GM10847 (cell line): ENCODE measurements at regions not wholly inside any gene's neighbourhood (a gene's known extent, or its start where the extent isn't known, plus 50 kb on each side); places are given as distances from the start of the nearest gene placed in this dataset.

Experiments used
- POLR2A ChIP-seq: IDR thresholded peaks from 2 replicates; pipeline ENCODE4 v1.6.1; 2011; ENCODE audit not compliant: insufficient read length; ENCODE audit errors: extremely low read depth

GRCh38 chr19:28956421-28956820 lies 256.5 kb downstream of the UQCRFS1 start:
- TF ChIP-seq POLR2A, result no peak

DNA sequence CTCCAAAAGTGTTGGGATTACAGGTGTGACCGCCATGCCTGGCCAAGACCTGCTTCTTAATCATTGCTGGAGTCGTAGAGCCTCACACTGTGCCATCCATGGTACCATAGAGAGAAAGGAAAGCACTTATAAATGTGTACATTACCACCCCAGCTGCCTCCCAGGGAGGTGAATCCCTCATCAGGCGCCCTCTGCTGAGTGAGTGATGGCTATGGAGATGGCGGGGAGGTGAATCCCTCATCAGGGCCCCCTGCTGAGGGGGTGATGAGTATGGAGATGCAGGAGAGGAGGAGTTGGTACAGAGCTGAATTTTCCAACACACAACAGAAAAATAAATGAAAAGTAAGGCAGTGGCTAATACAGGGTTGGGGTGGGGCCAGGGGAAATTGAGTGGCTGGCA lies 263.4 kb downstream of the UQCRFS1 start:
- no peak for TF ChIP-seq POLR2A

DNA sequence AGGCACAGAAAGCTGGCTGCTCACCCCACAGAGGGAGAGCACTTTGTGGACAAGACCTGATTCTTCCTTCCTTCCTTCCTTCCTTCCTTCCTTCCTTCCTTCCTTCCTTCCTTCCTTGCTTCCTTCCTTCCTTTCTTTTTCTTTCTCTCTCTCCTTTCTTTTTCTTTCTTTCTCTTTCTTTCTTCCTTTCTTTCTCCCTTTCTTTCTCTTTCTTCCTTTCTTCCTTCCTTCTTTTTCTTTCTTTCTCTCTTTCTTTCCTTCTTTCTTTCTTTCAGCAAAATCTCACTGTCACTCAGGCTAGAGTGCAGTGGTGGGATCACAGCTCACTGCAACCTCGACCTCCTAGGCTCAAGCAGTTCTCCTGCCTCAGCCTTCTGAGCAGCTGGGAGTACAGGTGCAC lies 263.9 kb downstream of the UQCRFS1 start:
- no peak for TF ChIP-seq POLR2A

- TF ChIP-seq POLR2A, result no peak
Measured at GRCh38 chr19:28948566-28948965, 264.4 kb downstream of the UQCRFS1 start.

DNA sequence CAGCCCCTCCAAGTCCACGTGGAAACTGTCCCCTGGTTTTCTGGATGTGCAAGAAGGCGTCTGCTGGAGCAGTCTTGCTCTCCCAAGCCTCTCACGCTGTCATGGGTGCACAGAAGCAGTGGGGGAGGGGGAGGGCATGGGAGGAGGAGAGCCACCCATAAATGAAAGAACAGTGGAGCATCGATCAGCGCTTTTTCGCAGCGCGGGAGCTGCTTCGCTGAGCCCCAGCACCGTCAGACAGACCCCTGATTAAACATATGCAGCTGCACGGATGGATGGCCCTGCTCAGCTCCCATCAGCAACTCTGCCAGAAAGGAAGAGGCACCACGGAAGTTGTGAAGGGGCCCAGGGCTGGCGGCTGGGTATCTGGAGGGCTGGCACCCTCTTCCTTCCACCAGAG lies 264.9 kb downstream of the UQCRFS1 start:
- TF ChIP-seq POLR2A, result no peak

DNA sequence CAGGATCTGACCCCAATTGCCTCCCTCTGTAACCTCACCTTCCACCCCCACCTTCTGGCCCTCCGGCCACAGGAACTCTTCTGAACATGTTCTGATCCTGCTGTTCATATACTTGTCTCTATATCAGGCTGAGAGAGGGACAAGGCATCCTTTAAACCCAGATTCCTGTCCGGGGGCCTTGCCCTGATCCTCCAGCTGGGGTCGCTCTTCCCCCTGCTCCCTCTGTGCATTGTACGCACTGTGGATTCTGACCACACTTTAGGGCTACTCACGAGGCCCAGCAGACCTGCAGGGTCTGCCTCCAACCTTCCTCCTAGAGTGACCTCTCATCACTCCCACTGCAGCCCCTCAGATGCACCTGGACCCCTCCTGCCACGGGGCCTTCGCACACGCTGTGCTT lies 269.3 kb downstream of the UQCRFS1 start:
- no peak for TF ChIP-seq POLR2A

GRCh38 chr19:28941833-28942232 lies 271.1 kb downstream of the UQCRFS1 start:
- no peak for TF ChIP-seq POLR2A

- TF ChIP-seq POLR2A, result no peak
Measured at GRCh38 chr19:28940751-28941500, 272.0 kb downstream of the UQCRFS1 start.

DNA sequence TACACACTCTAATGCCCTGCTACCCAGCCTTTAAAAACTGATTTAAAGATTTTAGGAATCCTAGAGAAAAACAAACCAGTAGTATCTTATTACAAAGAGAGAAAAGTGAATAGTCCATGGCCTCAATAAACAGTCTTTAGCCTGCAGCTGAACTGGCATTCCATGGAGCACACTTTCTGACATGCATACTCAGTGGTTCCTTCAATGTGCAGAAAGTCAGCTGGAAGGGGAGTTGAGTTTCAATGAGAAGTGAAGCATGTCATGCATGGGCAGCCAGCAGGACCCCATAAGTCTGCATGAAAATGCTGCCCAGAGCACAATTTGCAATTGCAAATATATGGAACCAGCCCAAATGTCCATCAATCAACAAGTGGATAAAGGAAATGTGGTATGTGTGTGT lies 273.7 kb downstream of the UQCRFS1 start:
- no peak for TF ChIP-seq POLR2A

- TF ChIP-seq POLR2A, result no peak
Measured at GRCh38 chr19:28936001-28936400, 276.9 kb downstream of the UQCRFS1 start.

- no peak for TF ChIP-seq POLR2A
Measured at GRCh38 chr19:28934631-28935030, 278.3 kb downstream of the UQCRFS1 start.

DNA sequence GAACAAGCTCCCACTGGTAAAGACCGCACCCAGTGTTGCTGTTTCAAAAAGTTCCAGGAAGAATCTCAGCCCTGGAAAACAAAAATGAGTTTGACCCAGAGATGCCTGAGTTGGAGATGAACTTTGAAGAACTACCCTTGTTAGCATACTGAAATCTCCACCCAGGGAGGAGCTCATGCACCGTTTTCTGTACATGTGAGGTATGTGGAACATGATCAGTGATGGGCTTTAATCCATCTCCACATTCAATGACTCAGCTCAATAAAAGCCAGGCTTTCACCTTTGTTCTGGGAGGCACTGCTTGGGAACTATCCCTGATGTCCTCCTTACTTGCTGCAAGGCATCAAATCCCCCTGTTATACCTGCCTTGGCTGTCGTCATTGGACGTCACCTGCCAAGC lies 279.9 kb downstream of the UQCRFS1 start:
- no peak for TF ChIP-seq POLR2A

- TF ChIP-seq POLR2A, result no peak
Measured at GRCh38 chr19:28932446-28932845, 280.5 kb downstream of the UQCRFS1 start.

GRCh38 chr19:28929006-28929405 lies 283.9 kb downstream of the UQCRFS1 start:
- no peak for TF ChIP-seq POLR2A

DNA sequence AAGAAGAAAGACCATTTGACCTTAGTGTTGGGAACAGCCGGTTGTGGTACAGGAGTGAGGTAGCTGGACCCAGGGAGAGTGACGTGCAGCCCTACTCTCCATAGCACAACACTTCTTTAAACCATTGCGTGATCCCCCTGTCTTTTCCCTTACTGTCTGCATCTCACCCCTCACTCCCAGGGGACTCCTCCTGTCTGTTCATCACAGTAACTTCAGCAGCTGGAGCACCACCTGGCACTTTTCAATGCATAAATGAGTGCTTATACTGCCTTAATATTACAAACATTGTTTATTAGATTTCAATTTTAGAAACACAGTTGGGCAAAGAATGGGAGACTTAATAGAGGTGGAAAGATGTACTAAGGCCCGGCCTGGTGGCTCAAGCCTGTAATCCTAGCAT lies 285.5 kb downstream of the UQCRFS1 start:
- no peak for TF ChIP-seq POLR2A

GRCh38 chr19:28920269-28921066 lies 292.5 kb downstream of the UQCRFS1 start:
- no peak for TF ChIP-seq POLR2A
